MM.1S (cell line): ENCODE measurements at regions not wholly inside any gene's neighbourhood (a gene's known extent, or its start where the extent isn't known, plus 50 kb on each side); places are given as distances from the start of the nearest gene placed in this dataset.

Experiments
- DNase-seq: peaks from one replicate; pipeline ENCODE4 v3.0.0-alpha.2; 2015
- H2AFZ ChIP-seq: fragments of 300-600 bp; sonication (generic); 2 replicates; pipeline ENCODE4 v1.6.0; 2016; ENCODE audit warnings: antibody characterized with exemption, low read length
- H3F3A ChIP-seq: fragments of 300-600 bp; sonication (generic); 2 replicates; pipeline ENCODE4 v1.6.1; 2016; ENCODE audit warnings: mild to moderate bottlenecking, antibody characterized with exemption, low read length, moderate library complexity, mixed read lengths; ENCODE audit not compliant: insufficient read depth
- H3K27ac ChIP-seq: fragments of 300-600 bp; sonication (generic); 2 replicates; pipeline ENCODE4 v1.5.1; 2016; ENCODE audit warnings: mild to moderate bottlenecking, low read length
- H3K27me3 ChIP-seq: fragments of 300-600 bp; sonication (generic); replicated peaks from 2 replicates; pipeline ENCODE4 v1.6.0; 2016; ENCODE audit warnings: low read length; ENCODE audit not compliant: insufficient read depth
- H3K36me3 ChIP-seq: fragments of 300-600 bp; sonication (generic); replicated peaks from 2 replicates; pipeline ENCODE4 v1.6.1; 2016; ENCODE audit warnings: mild to moderate bottlenecking, low read length, mixed read lengths; ENCODE audit not compliant: insufficient read depth
- H3K4me1 ChIP-seq: fragments of 300-600 bp; sonication (generic); 2 replicates; pipeline ENCODE4 v1.6.1; 2016; ENCODE audit warnings: low read length, mixed read lengths
- H3K4me2 ChIP-seq: fragments of 300-600 bp; sonication (generic); 2 replicates; pipeline ENCODE4 v1.6.0; 2016; ENCODE audit warnings: low read depth, low read length
- H3K4me3 ChIP-seq: fragments of 300-600 bp; sonication (generic); 2 replicates; pipeline ENCODE4 v1.5.1; 2016; ENCODE audit warnings: low read length, mixed read lengths
- H3K79me2 ChIP-seq: fragments of 300-600 bp; sonication (generic); 2 replicates; pipeline ENCODE4 v1.6.1; 2016; ENCODE audit warnings: mixed run types, low read length, mixed read lengths
- H3K9ac ChIP-seq: fragments of 300-600 bp; sonication (generic); 2 replicates; pipeline ENCODE4 v1.6.1; 2016; ENCODE audit warnings: low read length, mixed read lengths
- H3K9me2 ChIP-seq: fragments of 300-600 bp; sonication (generic); replicated peaks from 2 replicates; pipeline ENCODE4 v1.6.1; 2016; ENCODE audit warnings: mild to moderate bottlenecking, low read length, mixed read lengths; ENCODE audit not compliant: insufficient read depth
- H3K9me3 ChIP-seq: fragments of 300-600 bp; sonication (generic); replicated peaks from 2 replicates; pipeline ENCODE4 v1.6.1; 2016; ENCODE audit warnings: mild to moderate bottlenecking, low read length, mixed read lengths; ENCODE audit not compliant: insufficient read depth
- H4K20me1 ChIP-seq: fragments of 300-600 bp; sonication (generic); 2 replicates; pipeline ENCODE4 v1.6.1; 2016; ENCODE audit warnings: mild to moderate bottlenecking, low read length, moderate library complexity, mixed read lengths; ENCODE audit not compliant: insufficient read depth
- EZH2 ChIP-seq: fragments of 300-600 bp; sonication (generic); optimal IDR thresholded peaks from 2 replicates; pipeline ENCODE3; 2017; ENCODE audit warnings: low read depth, mild to moderate bottlenecking, antibody characterized with exemption, low read length, mixed read lengths
- EZH2phosphoT487 ChIP-seq: fragments of 300-600 bp; sonication (generic); IDR thresholded peaks from 2 replicates; pipeline ENCODE4 v1.6.1; 2018; ENCODE audit warnings: antibody characterized with exemption, low read length
- TF ChIP-seq, protein P1 (sequence below): fragments of 300-600 bp; sonication (generic); IDR thresholded peaks from 2 replicates; pipeline ENCODE4 v1.5.1; 2016; ENCODE audit warnings: antibody characterized with exemption, low read length, mixed read lengths

- Histone ChIP-seq H3K9me2 (no peaks in the 10 kb centered on the region), H2AFZ (no peak overlapping the region), H3K9me3 (no peaks in the 10 kb centered on the region), H3K27me3 (no peaks in the 10 kb centered on the region), H3K4me1 (no peaks in the 10 kb centered on the region), H3K36me3 (no peaks in the 10 kb centered on the region), H3K79me2 (no peaks in the 10 kb centered on the region), H3F3A (no peaks in the 10 kb centered on the region), H3K27ac (no peak overlapping the region), H3K4me3 (no peak overlapping the region), H3K4me2 (no peak overlapping the region), H4K20me1 (no peaks in the 10 kb centered on the region), H3K9ac (no peak overlapping the region)
- TF ChIP-seq, protein P1, sequence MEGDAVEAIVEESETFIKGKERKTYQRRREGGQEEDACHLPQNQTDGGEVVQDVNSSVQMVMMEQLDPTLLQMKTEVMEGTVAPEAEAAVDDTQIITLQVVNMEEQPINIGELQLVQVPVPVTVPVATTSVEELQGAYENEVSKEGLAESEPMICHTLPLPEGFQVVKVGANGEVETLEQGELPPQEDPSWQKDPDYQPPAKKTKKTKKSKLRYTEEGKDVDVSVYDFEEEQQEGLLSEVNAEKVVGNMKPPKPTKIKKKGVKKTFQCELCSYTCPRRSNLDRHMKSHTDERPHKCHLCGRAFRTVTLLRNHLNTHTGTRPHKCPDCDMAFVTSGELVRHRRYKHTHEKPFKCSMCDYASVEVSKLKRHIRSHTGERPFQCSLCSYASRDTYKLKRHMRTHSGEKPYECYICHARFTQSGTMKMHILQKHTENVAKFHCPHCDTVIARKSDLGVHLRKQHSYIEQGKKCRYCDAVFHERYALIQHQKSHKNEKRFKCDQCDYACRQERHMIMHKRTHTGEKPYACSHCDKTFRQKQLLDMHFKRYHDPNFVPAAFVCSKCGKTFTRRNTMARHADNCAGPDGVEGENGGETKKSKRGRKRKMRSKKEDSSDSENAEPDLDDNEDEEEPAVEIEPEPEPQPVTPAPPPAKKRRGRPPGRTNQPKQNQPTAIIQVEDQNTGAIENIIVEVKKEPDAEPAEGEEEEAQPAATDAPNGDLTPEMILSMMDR, result no peak
- TF ChIP-seq EZH2phosphoT487, result no peak
- DNase-seq, result no peak
These were observed 341.0 kb upstream of the KYNU start for GRCh38 chr2:142536492-142536891.

DNA sequence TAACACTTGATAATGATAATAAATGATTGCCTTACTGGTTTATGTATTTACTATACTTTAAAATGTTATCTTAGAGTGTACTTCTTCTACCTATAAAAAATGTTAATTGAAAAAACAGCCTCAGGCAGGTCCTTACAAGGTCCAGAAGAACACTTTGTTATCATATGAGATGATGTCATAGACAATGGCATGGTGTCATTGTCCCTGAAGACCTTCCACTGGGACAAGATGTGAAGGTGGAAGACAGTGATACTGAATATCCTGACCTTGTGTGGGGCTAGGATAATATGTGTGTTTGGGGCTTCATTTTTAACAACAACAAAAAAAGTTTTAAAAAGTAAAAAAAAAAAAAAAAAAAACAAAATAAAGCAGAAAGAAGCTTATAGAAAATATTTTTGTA is 342.2 kb upstream of the KYNU start:
- no peak overlapping the region for H3K4me2 ChIP-seq
- DNase-seq, result no peak

DNA sequence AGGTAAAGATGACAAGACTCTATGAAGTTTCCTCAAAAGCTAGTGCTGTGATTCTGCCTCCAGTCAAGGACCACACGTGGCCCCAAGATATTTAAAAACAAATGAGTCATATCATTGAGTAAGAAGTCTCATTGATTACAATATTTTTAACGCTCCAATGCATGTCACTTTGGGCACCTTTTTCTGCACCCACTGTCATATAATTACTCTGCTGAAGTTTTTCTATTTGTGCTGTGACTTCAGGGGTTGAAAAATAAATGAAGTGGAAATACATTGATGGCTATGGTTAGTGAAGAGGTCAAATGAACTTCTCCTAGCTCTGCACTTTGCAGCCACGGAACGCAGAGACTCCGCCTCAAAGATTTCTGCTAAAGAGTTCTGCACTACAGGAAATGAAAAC is 344.3 kb upstream of the KYNU start:
- Histone ChIP-seq H3K9me3 (no peaks in the 10 kb centered on the region), H3F3A (no peaks in the 10 kb centered on the region), H2AFZ (no peak overlapping the region), H3K4me3 (no peak overlapping the region), H3K4me1 (no peaks in the 10 kb centered on the region), H3K79me2 (no peaks in the 10 kb centered on the region), H3K9me2 (no peaks in the 10 kb centered on the region), H3K36me3 (no peaks in the 10 kb centered on the region), H3K4me2 (no peak overlapping the region), H3K27me3 (no peaks in the 10 kb centered on the region), H4K20me1 (no peaks in the 10 kb centered on the region), H3K9ac (no peak overlapping the region), H3K27ac (no peak overlapping the region)
- TF ChIP-seq EZH2phosphoT487 (no peak), EZH2 (no peak)
- TF ChIP-seq, protein P1, result no peak
- DNase-seq, result no peak

More for the DNA sequence above, 342.2 kb upstream of the KYNU start:
- no peaks in the 10 kb centered on the region for H3F3A ChIP-seq
- no peak overlapping the region for H2AFZ ChIP-seq
- no peak overlapping the region for H3K9ac ChIP-seq
- H3K27me3 ChIP-seq, result no peaks in the 10 kb centered on the region
- H3K9me2 ChIP-seq, result no peaks in the 10 kb centered on the region
- no peak overlapping the region for H3K4me3 ChIP-seq
- H3K27ac ChIP-seq, result no peak overlapping the region
- H3K36me3 ChIP-seq, result no peaks in the 10 kb centered on the region
- no peaks in the 10 kb centered on the region for H3K9me3 ChIP-seq
- no peaks in the 10 kb centered on the region for H3K79me2 ChIP-seq
- H4K20me1 ChIP-seq, result no peaks in the 10 kb centered on the region
- no peaks in the 10 kb centered on the region for H3K4me1 ChIP-seq
- TF ChIP-seq EZH2, result no peak
- TF ChIP-seq, protein P1, result no peak
- TF ChIP-seq EZH2phosphoT487, result no peak

GRCh38 chr2:142531377-142531776 is 346.1 kb upstream of the KYNU start:
- TF ChIP-seq, protein P1, result no peak
- TF ChIP-seq EZH2phosphoT487, result no peak
- no peak for TF ChIP-seq EZH2
- H3K4me2 ChIP-seq, result no peak overlapping the region
- no peaks in the 10 kb centered on the region for H3K9me2 ChIP-seq
- no peaks in the 10 kb centered on the region for H3K9me3 ChIP-seq
- no peaks in the 10 kb centered on the region for H3K4me1 ChIP-seq
- H3K36me3 ChIP-seq, result no peaks in the 10 kb centered on the region
- no peaks in the 10 kb centered on the region for H4K20me1 ChIP-seq
- no peak overlapping the region for H2AFZ ChIP-seq
- no peaks in the 10 kb centered on the region for H3F3A ChIP-seq
- H3K79me2 ChIP-seq, result no peaks in the 10 kb centered on the region
- DNase-seq, result no peak
- no peaks in the 10 kb centered on the region for H3K27me3 ChIP-seq
- H3K4me3 ChIP-seq, result no peak overlapping the region
- H3K27ac ChIP-seq, result no peak overlapping the region
- H3K9ac ChIP-seq, result no peak overlapping the region
